ENCODE measurements at regions not wholly inside any gene's neighbourhood (a gene's known extent, or its start where the extent isn't known, plus 50 kb on each side); places are given as distances from the start of the nearest gene placed in this dataset.

GRCh38 chrX:144681501-144681900, 565.8 kb upstream of the SPANXN1 start:
- TF ChIP-seq EZH2 (IDR thresholded peaks at IDR 0.05; ENCODE audit: low read length, missing control alignments), result no peak
- TF ChIP-seq, protein P1, sequence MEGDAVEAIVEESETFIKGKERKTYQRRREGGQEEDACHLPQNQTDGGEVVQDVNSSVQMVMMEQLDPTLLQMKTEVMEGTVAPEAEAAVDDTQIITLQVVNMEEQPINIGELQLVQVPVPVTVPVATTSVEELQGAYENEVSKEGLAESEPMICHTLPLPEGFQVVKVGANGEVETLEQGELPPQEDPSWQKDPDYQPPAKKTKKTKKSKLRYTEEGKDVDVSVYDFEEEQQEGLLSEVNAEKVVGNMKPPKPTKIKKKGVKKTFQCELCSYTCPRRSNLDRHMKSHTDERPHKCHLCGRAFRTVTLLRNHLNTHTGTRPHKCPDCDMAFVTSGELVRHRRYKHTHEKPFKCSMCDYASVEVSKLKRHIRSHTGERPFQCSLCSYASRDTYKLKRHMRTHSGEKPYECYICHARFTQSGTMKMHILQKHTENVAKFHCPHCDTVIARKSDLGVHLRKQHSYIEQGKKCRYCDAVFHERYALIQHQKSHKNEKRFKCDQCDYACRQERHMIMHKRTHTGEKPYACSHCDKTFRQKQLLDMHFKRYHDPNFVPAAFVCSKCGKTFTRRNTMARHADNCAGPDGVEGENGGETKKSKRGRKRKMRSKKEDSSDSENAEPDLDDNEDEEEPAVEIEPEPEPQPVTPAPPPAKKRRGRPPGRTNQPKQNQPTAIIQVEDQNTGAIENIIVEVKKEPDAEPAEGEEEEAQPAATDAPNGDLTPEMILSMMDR (conservative IDR thresholded peaks at IDR 0.05 in 1 of 2, IDR thresholded peaks at IDR 0.05 in 1 of 2; ENCODE audit: low read depth in 1 of 2, low read length in 2 of 2), result no peak

Data from fibroblast of lung (primary cell).